Inflammatory macrophage (primary cell): ENCODE measurements at regions not wholly inside any gene's neighbourhood (a gene's known extent, or its start where the extent isn't known, plus 50 kb on each side); places are given as distances from the start of the nearest gene placed in this dataset.

Source experiments
- DNase-seq, 2 donors: peaks; one replicate each; pipeline ENCODE4 v3.0.0-alpha.2; 2020 to 2022

- DNase-seq: no peak
These were observed 73.6 kb upstream of the ELOVL6 start for GRCh38 chr4:110271986-110272385.

DNA sequence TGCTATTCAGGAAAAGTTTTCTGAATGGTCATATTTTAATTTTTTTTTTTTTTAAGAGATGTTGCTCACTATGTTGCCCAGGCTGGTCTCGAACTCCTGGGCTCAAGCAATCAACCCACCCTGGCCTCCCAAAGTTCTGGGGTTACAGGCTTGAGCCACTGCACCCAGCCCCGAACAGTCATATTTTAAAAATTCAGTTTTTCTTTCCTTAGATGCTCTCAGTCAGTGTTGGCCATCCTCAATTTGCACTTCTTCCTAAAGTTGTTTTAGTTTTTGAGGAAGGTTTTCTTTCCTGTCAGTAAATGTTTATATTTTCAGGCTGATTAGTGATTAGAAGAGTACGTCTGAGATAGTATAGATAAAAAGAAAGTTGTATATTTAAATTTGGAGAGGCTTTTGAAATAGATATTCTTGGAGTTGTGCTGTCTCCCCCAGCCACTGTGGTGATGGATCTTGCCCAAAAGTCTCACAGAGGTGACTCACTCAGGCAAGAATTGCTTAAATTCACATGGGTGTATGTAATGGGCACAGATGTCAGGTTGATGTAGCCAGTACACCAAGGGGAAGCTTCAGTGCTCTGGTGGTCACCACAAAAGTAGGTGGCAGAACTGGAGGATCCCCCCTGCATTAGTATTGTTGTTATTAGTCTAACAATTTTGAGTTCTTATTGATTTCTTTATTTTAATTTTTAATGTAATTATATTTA, 72.2 kb upstream of the ELOVL6 start:
- DNase-seq: no peak

- no peak for DNase-seq
These were observed 70.4 kb upstream of the ELOVL6 start for GRCh38 chr4:110268790-110269189.

DNA sequence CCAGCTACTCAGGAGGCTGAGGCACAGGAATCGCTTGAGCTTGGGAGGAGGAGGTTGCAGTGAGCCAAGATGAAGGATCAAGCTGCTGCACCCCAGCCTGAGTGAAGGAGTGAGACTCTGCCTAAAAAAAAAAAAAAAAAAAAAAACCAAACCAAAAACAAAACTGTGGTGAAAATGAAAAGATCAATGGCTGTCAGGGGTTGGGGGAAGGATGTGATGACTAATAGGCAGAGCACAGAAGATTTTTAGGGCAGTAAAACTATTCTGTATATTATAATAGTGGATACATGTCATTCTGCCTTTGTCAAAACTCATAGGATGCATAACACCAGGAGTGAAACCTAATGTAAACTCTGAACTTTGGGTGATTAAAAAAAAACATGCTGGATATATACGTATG, 69.9 kb upstream of the ELOVL6 start:
- no peak for DNase-seq

DNA sequence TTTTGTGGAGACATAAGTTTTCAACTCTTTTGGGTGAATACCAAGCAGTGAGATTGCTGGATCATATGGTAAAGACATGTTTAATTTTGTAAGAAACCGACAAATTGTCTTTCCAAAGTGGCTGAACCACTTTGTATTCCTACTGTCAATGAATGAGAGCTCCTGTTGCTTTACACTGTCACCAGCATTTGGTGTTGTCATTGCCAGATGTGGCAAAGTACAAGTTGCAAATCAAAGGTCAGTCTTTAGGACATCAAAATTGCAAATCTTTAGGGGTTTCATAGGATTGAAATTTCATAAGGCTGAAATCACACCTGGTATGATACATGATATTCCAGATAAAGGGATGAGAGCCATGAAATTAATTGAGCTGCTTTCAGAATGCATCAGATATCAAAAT, 67.7 kb upstream of the ELOVL6 start:
- no peak for DNase-seq

DNA sequence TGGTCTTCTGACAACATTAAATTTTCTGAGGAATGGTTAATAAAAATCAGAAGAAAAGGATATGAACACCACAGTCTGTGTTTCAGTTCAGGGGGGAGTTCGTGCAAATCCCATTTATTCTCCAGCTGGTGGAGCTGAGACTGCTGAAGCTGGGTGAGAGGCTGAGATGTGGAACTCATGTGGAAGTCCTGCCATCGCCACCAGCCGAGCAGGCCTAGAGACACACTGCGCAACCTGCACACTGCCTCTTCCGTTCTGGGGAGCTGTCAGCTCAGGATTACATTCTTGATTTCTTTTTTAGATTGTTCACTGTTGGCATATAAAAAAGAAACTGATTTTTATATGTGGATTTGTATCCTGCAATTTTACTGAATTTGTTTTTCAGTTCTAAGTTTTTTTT, 66.6 kb upstream of the ELOVL6 start:
- DNase-seq: no peak

GRCh38 chr4:110260299-110260698, 61.9 kb upstream of the ELOVL6 start:
- no peak for DNase-seq

DNA sequence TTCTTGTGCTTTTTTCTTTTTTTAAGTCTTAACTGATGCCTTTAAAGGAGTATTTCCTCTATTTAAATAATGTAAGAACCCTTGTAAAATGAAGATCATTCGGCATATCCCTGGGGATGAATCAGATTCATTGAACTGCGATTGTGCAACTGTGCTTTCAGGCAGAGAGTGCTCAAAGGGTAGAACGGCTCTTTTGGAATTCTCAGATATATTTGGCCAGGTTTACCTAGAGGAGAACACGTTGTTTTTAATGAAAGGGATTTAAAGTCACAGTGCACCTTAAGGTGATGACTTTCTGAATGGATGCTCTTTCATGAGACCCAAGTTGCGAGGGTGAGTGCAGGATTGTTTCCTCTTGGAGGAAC, 51.6 kb upstream of the ELOVL6 start:
- DNase-seq: no peak

GRCh38 chr4:110248831-110249253, 50.4 kb upstream of the ELOVL6 start:
- no peak for DNase-seq
